Left ventricle myocardium superior (tissue), 1 donor: ENCODE measurements at regions not wholly inside any gene's neighbourhood (a gene's known extent, or its start where the extent isn't known, plus 50 kb on each side); places are given as distances from the start of the nearest gene placed in this dataset.

Experiments
- ATAC-seq: fragments of 200-7000 bp; cut with Tn5 transposase; one replicate; pipeline ENCODE4 v1.9.1; 2020; ENCODE audit warnings: mild to moderate bottlenecking, moderate library complexity
- DNase-seq: peaks from one replicate; pipeline ENCODE4 v3.0.0-alpha.2; 2020
- intact Hi-C: fragments of 100-400 bp; cut with micrococcal nuclease; formaldehyde crosslinking; loops from one replicate; pipeline ENCODE4 v1.11.0; 2022
- donor health status: DM: no; HTN: yes; CAD: no; lungs with severe emphysema.

- ATAC-seq (no peak), DNase-seq (no peak)
- intact Hi-C loops = no loop called here
Measured at GRCh38 chr18:51833850-51834249, 506.1 kb upstream of the DCC start.

GRCh38 chr18:51848702-51849101 lies 491.3 kb upstream of the DCC start:
- DNase-seq = no peak

GRCh38 chr18:51852681-51853080 lies 487.3 kb upstream of the DCC start:
- no peak for DNase-seq
- intact Hi-C loops = no loop called here
- no peak for ATAC-seq

More at GRCh38 chr18:51848702-51849101, 491.3 kb upstream of the DCC start:
- intact Hi-C loops = no loop called here
- ATAC-seq = no peak

GRCh38 chr18:51857989-51858388 lies 482.0 kb upstream of the DCC start:
- DNase-seq (no peak), ATAC-seq (no peak)
- intact Hi-C loops = no loop called here

GRCh38 chr18:51861046-51861445 lies 479.0 kb upstream of the DCC start:
- intact Hi-C loops = no loop called here
- no peak for ATAC-seq
- no peak for DNase-seq

GRCh38 chr18:51862051-51862715 lies 477.8 kb upstream of the DCC start:
- ATAC-seq (no peak), DNase-seq (no peak)
- intact Hi-C loops = no loop called here

- ATAC-seq (no peak), DNase-seq (no peak)
- intact Hi-C loops = no loop called here
Measured at GRCh38 chr18:51864219-51864965, 475.6 kb upstream of the DCC start.

- intact Hi-C loops = no loop called here
- ATAC-seq (no peak), DNase-seq (no peak)
Measured at GRCh38 chr18:51865538-51865937, 474.5 kb upstream of the DCC start.

- DNase-seq (no peak), ATAC-seq (no peak)
- intact Hi-C loops = no loop called here
Measured at GRCh38 chr18:51867767-51868166, 472.2 kb upstream of the DCC start.

GRCh38 chr18:51878724-51879123 lies 461.3 kb upstream of the DCC start:
- intact Hi-C loops = no loop called here
- DNase-seq = no peak
- ATAC-seq = no peak

GRCh38 chr18:51879329-51879728 lies 460.7 kb upstream of the DCC start:
- intact Hi-C loops = no loop called here
- no peak for ATAC-seq
- no peak for DNase-seq

GRCh38 chr18:51881394-51881793 lies 458.6 kb upstream of the DCC start:
- intact Hi-C loops = no loop called here
- DNase-seq = no peak
- ATAC-seq = no peak

GRCh38 chr18:51884039-51884438 lies 456.0 kb upstream of the DCC start:
- no peak for ATAC-seq
- DNase-seq = no peak
- intact Hi-C loops = no loop called here

- intact Hi-C loops = no loop called here
- ATAC-seq (no peak), DNase-seq (no peak)
Measured at GRCh38 chr18:51890762-51891161, 449.2 kb upstream of the DCC start.

GRCh38 chr18:51891876-51892275 lies 448.1 kb upstream of the DCC start:
- intact Hi-C loops = no loop called here
- DNase-seq = no peak
- ATAC-seq = no peak

GRCh38 chr18:51897884-51898283 lies 442.1 kb upstream of the DCC start:
- no peak for DNase-seq
- no peak for ATAC-seq
- intact Hi-C loops = no loop called here

GRCh38 chr18:51907687-51908597 lies 432.1 kb upstream of the DCC start:
- ATAC-seq = no peak
- intact Hi-C loops = no loop called here
- no peak for DNase-seq

- intact Hi-C loops = no loop called here
- DNase-seq = no peak
- no peak for ATAC-seq
Measured at GRCh38 chr18:51908598-51908944, 431.4 kb upstream of the DCC start.

GRCh38 chr18:51911584-51911983 lies 428.4 kb upstream of the DCC start:
- DNase-seq = no peak
- no peak for ATAC-seq
- intact Hi-C loops = no loop called here

GRCh38 chr18:51912381-51912780 lies 427.6 kb upstream of the DCC start:
- no peak for DNase-seq
- intact Hi-C loops = no loop called here
- ATAC-seq = no peak
